Chondrocyte (in vitro differentiated cells): ENCODE measurements at regions not wholly inside any gene's neighbourhood (a gene's known extent, or its start where the extent isn't known, plus 50 kb on each side); places are given as distances from the start of the nearest gene placed in this dataset.

ENCODE experiments used
- DNase-seq: peaks from one replicate; pipeline ENCODE4 v3.0.0; 2021; ENCODE audit warnings: mixed read lengths, low spot score
- H3K27ac Mint-ChIP-seq: one replicate; pipeline ENCODE4 v1.8.0; 2021; ENCODE audit warnings: mild to moderate bottlenecking, moderate library complexity, mixed read lengths; ENCODE audit not compliant: unreplicated experiment
- H3K27me3 Mint-ChIP-seq: 2 replicates; pipeline ENCODE4 v1.8.0; 2021; ENCODE audit warnings: low read depth, mixed read lengths
- H3K36me3 Mint-ChIP-seq: 2 replicates; pipeline ENCODE4 v1.8.0; 2021; ENCODE audit warnings: low read depth, mixed read lengths
- H3K4me1 Mint-ChIP-seq: 2 replicates; pipeline ENCODE4 v1.8.0; 2021; ENCODE audit warnings: low read depth, mild to moderate bottlenecking, mixed read lengths
- H3K4me3 Mint-ChIP-seq: one replicate; pipeline ENCODE4 v1.8.0; 2021; ENCODE audit warnings: mild to moderate bottlenecking, moderate library complexity, mixed read lengths; ENCODE audit not compliant: unreplicated experiment
- H3K9me3 Mint-ChIP-seq: 2 replicates; pipeline ENCODE4 v1.8.0; 2021; ENCODE audit warnings: low read depth, mixed read lengths
- TF ChIP-seq, protein P1 (sequence below): fragments of 200-600 bp; sonication (generic); IDR thresholded peaks from 2 replicates; pipeline ENCODE4 v1.5.0; 2021; ENCODE audit warnings: antibody characterized with exemption, mild to moderate bottlenecking, moderate library complexity

DNA sequence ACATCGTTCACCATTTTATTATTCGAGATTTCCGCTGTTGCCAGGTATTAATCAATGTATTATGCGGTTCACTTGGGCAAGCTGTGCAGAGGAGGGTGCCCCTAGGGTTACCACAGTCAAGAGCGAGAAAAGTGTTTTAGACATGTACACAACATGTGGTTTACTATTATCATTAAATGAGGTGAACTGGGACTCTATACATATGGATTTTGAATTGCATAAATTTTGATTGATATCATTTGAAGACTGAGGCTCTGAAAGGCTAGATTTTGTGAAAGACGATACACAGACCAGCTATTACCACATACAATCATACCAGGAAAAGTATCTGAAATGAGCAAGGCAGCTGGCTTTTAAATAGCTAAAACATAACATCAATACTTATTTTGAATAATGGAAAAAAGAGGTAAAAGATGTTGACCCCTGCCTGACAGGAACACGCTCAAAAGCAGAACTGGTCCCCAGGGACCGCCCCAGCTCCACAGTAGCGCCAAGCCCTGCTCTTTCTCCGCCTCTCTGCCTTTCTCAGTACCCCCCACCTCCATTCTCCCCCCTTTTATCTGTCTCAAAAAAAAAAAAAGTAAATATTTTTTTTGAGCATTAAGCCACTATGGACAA is 413.4 kb upstream of the MKI67 start:
- Mint-ChIP-seq H3K27me3 (peaks cover 29% of the 10 kb centered on the region), H3K4me3 (no peak overlapping the region), H3K27ac (no peak overlapping the region), H3K9me3 (no peaks in the 10 kb centered on the region), H3K36me3 (no peaks in the 10 kb centered on the region), H3K4me1 (peaks cover 11% of the 10 kb centered on the region)
- DNase-seq, result no peak
- TF ChIP-seq, protein P1, sequence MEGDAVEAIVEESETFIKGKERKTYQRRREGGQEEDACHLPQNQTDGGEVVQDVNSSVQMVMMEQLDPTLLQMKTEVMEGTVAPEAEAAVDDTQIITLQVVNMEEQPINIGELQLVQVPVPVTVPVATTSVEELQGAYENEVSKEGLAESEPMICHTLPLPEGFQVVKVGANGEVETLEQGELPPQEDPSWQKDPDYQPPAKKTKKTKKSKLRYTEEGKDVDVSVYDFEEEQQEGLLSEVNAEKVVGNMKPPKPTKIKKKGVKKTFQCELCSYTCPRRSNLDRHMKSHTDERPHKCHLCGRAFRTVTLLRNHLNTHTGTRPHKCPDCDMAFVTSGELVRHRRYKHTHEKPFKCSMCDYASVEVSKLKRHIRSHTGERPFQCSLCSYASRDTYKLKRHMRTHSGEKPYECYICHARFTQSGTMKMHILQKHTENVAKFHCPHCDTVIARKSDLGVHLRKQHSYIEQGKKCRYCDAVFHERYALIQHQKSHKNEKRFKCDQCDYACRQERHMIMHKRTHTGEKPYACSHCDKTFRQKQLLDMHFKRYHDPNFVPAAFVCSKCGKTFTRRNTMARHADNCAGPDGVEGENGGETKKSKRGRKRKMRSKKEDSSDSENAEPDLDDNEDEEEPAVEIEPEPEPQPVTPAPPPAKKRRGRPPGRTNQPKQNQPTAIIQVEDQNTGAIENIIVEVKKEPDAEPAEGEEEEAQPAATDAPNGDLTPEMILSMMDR, result no peak

DNA sequence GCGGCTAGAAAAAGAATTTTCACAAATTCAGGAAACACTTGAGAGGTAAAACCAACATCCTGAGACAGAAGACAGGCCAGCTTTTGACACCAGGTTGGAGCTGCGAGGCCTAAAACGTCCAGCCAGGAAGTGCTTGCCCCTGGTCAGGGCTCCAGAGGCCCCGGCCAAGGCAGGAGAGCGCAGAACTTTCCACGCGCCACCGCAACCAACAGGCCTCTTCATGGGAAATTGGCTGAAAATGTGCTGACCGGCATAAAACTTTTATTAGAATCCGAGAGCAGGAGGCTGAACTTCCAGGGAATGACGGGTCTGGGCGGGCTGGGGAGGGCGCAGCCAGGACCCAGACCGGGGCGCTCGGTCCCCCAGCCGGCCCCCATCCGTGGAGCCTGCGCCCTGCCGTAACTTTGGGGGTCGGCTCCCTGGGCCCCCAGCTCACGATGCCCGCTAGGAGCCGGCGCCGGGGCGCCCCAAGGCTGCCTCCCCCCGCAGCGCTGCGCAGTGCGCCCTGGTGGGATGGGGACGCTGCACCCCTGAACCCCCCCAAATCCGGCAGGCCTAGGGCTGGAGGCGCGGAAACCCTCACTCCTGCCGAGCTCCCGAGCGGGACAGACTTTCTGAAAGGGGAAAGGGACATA is 414.0 kb upstream of the MKI67 start:
- peaks cover 11% of the 10 kb centered on the region for H3K4me1 Mint-ChIP-seq
- no peak overlapping the region for H3K4me3 Mint-ChIP-seq
- DNase-seq, result no peak
- H3K27ac Mint-ChIP-seq, result no peak overlapping the region
- TF ChIP-seq, protein P1, result no peak
- no peaks in the 10 kb centered on the region for H3K9me3 Mint-ChIP-seq
- H3K36me3 Mint-ChIP-seq, result no peaks in the 10 kb centered on the region
- peaks cover 30% of the 10 kb centered on the region for H3K27me3 Mint-ChIP-seq

DNA sequence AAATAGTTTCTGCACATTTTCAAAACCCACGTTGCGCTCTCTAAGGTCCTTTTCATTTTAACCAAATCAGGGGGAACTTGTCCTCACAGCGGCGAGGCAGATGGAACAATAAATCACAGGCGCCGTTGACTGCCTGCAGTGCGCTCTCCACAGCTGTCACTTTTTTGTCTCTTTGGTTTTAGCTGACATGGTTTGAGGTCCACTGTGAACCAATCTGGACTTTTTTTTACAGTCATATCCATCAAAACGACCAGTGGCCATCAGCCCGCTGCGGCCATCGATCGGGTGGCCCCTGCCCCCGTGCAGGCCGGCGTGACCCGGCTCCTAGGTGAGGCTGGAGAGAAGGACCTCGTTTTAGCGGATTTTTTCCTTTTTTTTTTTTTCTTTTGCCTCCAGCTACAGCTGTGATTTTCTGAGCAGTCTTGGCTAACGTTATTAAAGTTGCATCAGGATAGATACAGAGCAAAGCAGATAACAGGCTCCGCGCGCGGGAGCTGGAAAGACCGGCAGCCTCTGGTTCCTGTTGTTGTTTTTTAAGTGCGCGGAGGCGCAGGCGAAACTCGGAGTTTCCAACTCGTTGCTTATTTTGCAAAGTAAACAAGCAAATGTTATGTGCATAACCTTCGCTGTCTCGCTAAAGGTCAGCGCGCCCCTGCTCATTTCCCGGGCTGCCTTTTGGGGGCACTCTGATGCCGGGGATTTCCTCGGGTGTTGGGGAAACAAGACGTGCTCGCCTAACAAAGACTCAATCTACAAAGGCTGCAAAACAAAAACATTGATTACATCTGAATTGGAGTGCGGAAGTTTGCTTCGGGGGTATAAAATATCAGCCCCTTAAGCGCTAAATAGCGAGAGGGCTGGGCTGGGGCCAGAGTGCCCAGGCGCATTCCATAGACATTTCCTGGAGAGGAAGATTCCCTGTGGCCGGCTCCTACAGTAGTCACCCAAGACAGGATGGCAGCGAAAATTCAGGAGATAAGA is 414.8 kb upstream of the MKI67 start:
- H3K27me3 Mint-ChIP-seq, result peaks cover 29% of the 10 kb centered on the region

DNA sequence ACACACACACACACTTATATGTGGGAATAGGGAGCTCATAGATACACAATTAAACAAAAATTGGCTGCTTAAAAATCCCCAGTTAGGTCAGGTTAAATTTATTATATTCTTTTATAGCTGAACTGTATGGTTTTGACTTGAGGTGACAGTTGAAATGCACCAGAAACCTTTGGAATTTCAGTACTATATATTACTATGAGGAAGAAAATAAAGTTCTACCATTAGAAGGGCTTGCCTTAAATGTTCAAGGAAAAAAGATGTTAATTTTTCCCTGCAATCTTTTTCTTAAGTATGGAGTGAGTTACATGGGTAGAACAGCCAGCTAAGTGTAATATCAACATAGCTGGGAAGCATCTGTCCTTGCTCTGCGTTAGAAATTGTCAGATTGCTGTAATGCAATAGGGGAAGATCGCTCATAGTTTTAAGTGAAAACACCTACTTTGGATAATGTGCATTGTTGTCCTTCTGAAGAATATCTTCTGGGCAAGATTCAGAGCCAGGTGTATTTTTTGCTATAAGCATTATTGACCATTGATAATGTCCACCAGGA is 415.8 kb upstream of the MKI67 start:
- DNase-seq, result no peak
- peaks cover 11% of the 10 kb centered on the region for H3K4me1 Mint-ChIP-seq
- H3K4me3 Mint-ChIP-seq, result no peak overlapping the region
- TF ChIP-seq, protein P1, result no peak
- no peaks in the 10 kb centered on the region for H3K36me3 Mint-ChIP-seq
- peaks cover 27% of the 10 kb centered on the region for H3K27me3 Mint-ChIP-seq
- no peaks in the 10 kb centered on the region for H3K9me3 Mint-ChIP-seq
- H3K27ac Mint-ChIP-seq, result no peak overlapping the region

More for the DNA sequence above, 414.8 kb upstream of the MKI67 start:
- H3K4me1 Mint-ChIP-seq, result peaks cover 11% of the 10 kb centered on the region
- peak overlapping the region; percentile 51 for H3K4me3 Mint-ChIP-seq
- no peak for DNase-seq
- TF ChIP-seq, protein P1, result peak; percentile 36
- H3K36me3 Mint-ChIP-seq, result no peaks in the 10 kb centered on the region
- no peak overlapping the region for H3K27ac Mint-ChIP-seq
- H3K9me3 Mint-ChIP-seq, result no peaks in the 10 kb centered on the region

DNA sequence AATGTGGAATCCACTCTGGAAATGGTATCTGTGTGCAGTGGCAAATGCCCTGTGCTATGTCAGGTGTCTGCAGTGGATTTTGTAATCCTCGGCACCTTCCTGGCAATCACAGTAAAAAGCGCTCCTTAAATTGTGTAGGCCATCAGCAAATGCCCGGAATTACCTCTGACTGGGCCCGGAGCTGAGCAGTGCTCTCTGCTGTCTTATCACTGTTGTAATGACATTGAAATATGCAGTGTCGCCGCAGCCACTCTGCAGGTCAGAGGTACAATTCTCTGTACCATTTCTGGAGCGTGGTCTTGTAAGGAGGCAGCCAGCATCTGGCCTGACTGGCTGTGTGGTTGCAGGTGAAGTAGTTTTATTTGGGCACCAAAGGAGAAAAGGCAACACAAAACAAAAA is 416.4 kb upstream of the MKI67 start:
- H3K4me1 Mint-ChIP-seq, result peaks cover 11% of the 10 kb centered on the region

More for the DNA sequence above, 416.4 kb upstream of the MKI67 start:
- no peak overlapping the region for H3K27ac Mint-ChIP-seq
- no peak overlapping the region for H3K4me3 Mint-ChIP-seq
- TF ChIP-seq, protein P1, result no peak
- H3K36me3 Mint-ChIP-seq, result no peaks in the 10 kb centered on the region
- no peak for DNase-seq
- peaks cover 27% of the 10 kb centered on the region for H3K27me3 Mint-ChIP-seq
- H3K9me3 Mint-ChIP-seq, result no peaks in the 10 kb centered on the region
